Peyer's patch (tissue), 4 donors: ENCODE measurements at regions not wholly inside any gene's neighbourhood (a gene's known extent, or its start where the extent isn't known, plus 50 kb on each side); places are given as distances from the start of the nearest gene placed in this dataset.

ENCODE experiments used
- CTCF ChIP-seq, 6 experiments: fragments of 450-650 bp in 4 of 6; fragments of 200-600 bp in 2 of 6; sonication (generic) in 1 of 6; IDR thresholded peaks; one replicate each; pipeline ENCODE4 v1.5.1; 2017 to 2019; ENCODE audit warnings: antibody characterized with exemption in 6 of 6, mild to moderate bottlenecking in 3 of 6, moderate library complexity in 1 of 6
- POLR2A ChIP-seq, 2 donors: fragments of 450-650 bp; IDR thresholded peaks; one replicate each; pipeline ENCODE4 v1.5.1; 2017; ENCODE audit warnings: antibody characterized with exemption in 2 of 2, mild to moderate bottlenecking in 2 of 2, moderate library complexity in 2 of 2

GRCh38 chrX:39117101-39117500 lies 315.8 kb downstream of the MID1IP1 start:
- TF ChIP-seq POLR2A (IDR thresholded peaks at IDR 0.05): no peak
- TF ChIP-seq CTCF (IDR thresholded peaks at IDR 0.05): no peak
